Tibial artery (tissue), 4 donors: ENCODE measurements at regions not wholly inside any gene's neighbourhood (a gene's known extent, or its start where the extent isn't known, plus 50 kb on each side); places are given as distances from the start of the nearest gene placed in this dataset.

Experiments used
- DNase-seq, 2 donors: peaks; one replicate each; pipeline ENCODE4 v3.0.0-alpha.2; 2019
- H3K27ac ChIP-seq, 2 donors: fragments of 200-600 bp; sonication (generic) in 1 of 2; 1 replicate in 1 of 2; 2 replicates in 1 of 2; pipeline ENCODE4 v1.5.1; 2018 to 2019; ENCODE audit warnings: mild to moderate bottlenecking in 1 of 2
- H3K27me3 ChIP-seq, 2 donors: fragments of 200-600 bp; sonication (generic) in 1 of 2; one replicate each; pipeline versions ENCODE4 v1.5.1 to v1.6.0; 2016 to 2019
- H3K36me3 ChIP-seq, 3 donors: fragments of 200-600 bp; sonication (generic) in 2 of 3; one replicate each; pipeline ENCODE4 v1.5.1; 2016 to 2019; ENCODE audit warnings: mild to moderate bottlenecking in 2 of 3
- H3K4me1 ChIP-seq, 4 donors: fragments of 200-600 bp; sonication (generic) in 2 of 4; 1 replicate in 3 of 4; 2 replicates in 1 of 4; pipeline ENCODE4 v1.5.1; 2016 to 2019
- H3K4me3 ChIP-seq, 2 donors: fragments of 200-600 bp; sonication (generic) in 1 of 2; 1 replicate in 1 of 2; 2 replicates in 1 of 2; pipeline ENCODE4 v1.5.1; 2018 to 2019; ENCODE audit warnings: mild to moderate bottlenecking in 2 of 2
- H3K9me3 ChIP-seq, 3 donors: fragments of 200-600 bp; sonication (generic) in 1 of 3; one replicate each; pipeline ENCODE4 v1.5.1; 2016 to 2019
- intact Hi-C: fragments of 100-400 bp; cut with DNase I; formaldehyde crosslinking; loops from one replicate; pipeline ENCODE4 v1.15.0; 2023; ENCODE audit warnings: low total_unique reads
- TF ChIP-seq, protein P1 (sequence below), 2 experiments: fragments of 200-600 bp in 1 of 2; fragments of 450-650 bp in 1 of 2; IDR thresholded peaks; one replicate each; pipeline ENCODE4 v1.5.1; 2017 to 2019; ENCODE audit warnings: antibody characterized with exemption in 2 of 2, mild to moderate bottlenecking in 1 of 2, moderate library complexity in 1 of 2

DNA sequence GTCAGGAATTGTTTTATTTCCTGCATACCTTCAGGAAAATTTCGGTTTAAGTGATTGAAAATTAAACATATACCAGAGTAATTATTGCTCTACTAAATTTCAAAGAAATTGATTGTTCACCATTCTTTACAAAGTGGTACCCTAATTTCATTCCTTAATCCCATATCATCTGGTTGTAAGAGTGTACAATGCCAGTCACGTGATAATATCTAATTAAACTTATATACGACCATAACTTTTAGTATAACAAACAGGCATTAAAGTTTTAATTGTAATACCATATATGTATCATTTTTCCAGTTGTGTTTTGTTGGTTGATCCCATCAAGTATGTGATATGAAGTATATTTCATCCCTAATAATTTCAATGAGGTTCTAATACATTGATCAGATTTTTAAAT is 74.8 kb upstream of the PLSCR5 start:
- no peak for DNase-seq
- H3K27ac ChIP-seq, result no peak overlapping the region
- no peaks in the 10 kb centered on the region for H3K9me3 ChIP-seq
- TF ChIP-seq, protein P1, sequence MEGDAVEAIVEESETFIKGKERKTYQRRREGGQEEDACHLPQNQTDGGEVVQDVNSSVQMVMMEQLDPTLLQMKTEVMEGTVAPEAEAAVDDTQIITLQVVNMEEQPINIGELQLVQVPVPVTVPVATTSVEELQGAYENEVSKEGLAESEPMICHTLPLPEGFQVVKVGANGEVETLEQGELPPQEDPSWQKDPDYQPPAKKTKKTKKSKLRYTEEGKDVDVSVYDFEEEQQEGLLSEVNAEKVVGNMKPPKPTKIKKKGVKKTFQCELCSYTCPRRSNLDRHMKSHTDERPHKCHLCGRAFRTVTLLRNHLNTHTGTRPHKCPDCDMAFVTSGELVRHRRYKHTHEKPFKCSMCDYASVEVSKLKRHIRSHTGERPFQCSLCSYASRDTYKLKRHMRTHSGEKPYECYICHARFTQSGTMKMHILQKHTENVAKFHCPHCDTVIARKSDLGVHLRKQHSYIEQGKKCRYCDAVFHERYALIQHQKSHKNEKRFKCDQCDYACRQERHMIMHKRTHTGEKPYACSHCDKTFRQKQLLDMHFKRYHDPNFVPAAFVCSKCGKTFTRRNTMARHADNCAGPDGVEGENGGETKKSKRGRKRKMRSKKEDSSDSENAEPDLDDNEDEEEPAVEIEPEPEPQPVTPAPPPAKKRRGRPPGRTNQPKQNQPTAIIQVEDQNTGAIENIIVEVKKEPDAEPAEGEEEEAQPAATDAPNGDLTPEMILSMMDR (IDR thresholded peaks at IDR 0.05), result no peak
- no peaks in the 10 kb centered on the region for H3K36me3 ChIP-seq
- no peaks in the 10 kb centered on the region for H3K27me3 ChIP-seq
- no peaks in the 10 kb centered on the region for H3K4me1 ChIP-seq
- no peak overlapping the region for H3K4me3 ChIP-seq
- intact Hi-C loops, result no loop called here

DNA sequence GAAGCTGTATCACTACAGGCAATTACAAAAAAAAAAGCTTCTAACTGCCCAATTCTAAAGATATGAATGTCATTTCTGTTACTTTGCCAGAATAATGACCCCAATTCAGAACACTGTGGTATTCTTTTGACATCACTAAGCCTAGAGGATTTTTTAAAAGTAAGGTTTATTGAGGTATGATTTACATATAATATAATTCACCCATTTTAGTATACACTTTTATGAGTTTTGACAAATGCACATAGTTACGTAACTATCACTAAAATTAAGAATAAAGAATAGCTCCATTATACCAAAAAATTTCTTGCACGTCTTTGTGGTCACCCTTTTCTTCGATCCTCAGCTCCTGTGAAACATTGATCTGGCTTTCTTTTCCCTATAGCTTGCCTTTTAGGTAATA is 74.0 kb upstream of the PLSCR5 start:
- Histone ChIP-seq H3K4me1 (no peaks in the 10 kb centered on the region), H3K9me3 (no peaks in the 10 kb centered on the region), H3K27me3 (no peaks in the 10 kb centered on the region), H3K4me3 (no peak overlapping the region), H3K36me3 (no peaks in the 10 kb centered on the region), H3K27ac (no peak overlapping the region)
- TF ChIP-seq, protein P1 (IDR thresholded peaks at IDR 0.05), result no peak
- no peak for DNase-seq
- intact Hi-C loops, result no loop called here

DNA sequence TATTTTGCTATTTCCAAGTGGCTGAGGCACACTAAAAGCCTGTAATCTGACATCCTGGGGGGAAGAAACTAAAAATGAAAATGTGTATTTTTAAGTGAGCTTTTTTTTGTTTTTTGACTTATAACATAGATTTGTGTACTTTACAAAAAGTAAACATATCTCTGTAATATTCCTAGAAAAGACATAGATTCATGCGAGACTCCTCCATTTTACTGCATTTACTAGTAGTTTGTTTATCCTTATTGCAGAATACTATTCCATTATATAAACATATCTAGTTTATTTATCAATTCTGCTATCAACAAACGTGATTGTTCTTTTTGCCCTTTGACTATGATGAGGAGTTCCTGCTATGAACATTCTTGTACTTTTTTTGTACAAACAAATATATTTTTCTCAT is 67.8 kb upstream of the PLSCR5 start:
- Histone ChIP-seq H3K27me3 (no peaks in the 10 kb centered on the region), H3K4me1 (no peaks in the 10 kb centered on the region), H3K36me3 (no peaks in the 10 kb centered on the region), H3K27ac (no peak overlapping the region), H3K4me3 (no peak overlapping the region), H3K9me3 (no peaks in the 10 kb centered on the region)
- TF ChIP-seq, protein P1 (IDR thresholded peaks at IDR 0.05), result no peak
- intact Hi-C loops, result no loop called here
- DNase-seq, result no peak

DNA sequence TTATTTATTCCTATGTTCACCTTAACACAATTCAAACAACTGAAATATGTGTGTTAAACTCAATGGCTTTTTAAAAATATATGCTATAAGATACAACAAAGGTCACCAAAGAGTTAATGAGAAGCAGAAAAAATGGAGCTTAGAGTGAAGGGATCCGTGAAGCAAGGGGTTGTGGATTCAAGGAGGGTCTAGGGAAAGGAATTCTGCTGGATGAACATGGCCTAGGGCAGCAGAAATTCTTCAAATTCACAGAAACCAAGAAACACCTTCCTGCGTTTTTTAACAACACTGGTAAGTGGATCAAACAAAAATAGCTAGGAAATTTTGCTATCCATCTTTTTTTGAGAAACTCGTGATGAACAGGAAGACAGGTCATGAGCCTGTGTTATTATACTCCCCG is 59.3 kb upstream of the PLSCR5 start:
- H3K9me3 ChIP-seq, result peaks cover 0 to 4% (median 0%) of the 10 kb centered on the region in 3 donors
- H3K36me3 ChIP-seq, result no peaks in the 10 kb centered on the region
- no peak for DNase-seq
- no peak overlapping the region for H3K27ac ChIP-seq
- no peak overlapping the region for H3K4me3 ChIP-seq
- H3K27me3 ChIP-seq, result no peaks in the 10 kb centered on the region
- TF ChIP-seq, protein P1 (IDR thresholded peaks at IDR 0.05), result no peak
- H3K4me1 ChIP-seq, result no peaks in the 10 kb centered on the region
- intact Hi-C loops, result no loop called here

DNA sequence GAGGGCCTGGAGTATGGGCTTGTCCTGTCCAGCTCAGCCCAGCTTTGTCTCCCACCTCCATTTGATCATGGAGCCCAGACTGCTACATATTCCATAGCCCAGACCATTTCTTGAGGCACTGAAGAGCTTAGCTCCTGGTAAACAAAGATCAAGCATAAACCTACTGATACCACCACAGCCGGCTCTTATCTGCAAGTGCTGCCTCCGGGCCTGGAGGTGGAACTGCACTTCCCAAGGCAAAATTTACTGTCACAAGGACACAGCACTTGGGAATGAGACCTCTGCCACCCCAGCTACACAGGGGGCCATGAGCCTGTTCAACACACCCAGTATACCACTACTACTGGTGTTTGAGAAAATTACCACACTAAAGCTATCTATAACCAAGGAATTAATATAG is 53.7 kb upstream of the PLSCR5 start:
- TF ChIP-seq, protein P1 (IDR thresholded peaks at IDR 0.05), result no peak
- no peaks in the 10 kb centered on the region for H3K4me1 ChIP-seq
- no peak overlapping the region for H3K27ac ChIP-seq
- H3K4me3 ChIP-seq, result no peak overlapping the region
- intact Hi-C loops, result no loop called here
- DNase-seq, result no peak
- H3K36me3 ChIP-seq, result no peaks in the 10 kb centered on the region
- H3K9me3 ChIP-seq, result peaks cover 0 to 4% (median 3%) of the 10 kb centered on the region in 3 donors
- no peaks in the 10 kb centered on the region for H3K27me3 ChIP-seq

DNA sequence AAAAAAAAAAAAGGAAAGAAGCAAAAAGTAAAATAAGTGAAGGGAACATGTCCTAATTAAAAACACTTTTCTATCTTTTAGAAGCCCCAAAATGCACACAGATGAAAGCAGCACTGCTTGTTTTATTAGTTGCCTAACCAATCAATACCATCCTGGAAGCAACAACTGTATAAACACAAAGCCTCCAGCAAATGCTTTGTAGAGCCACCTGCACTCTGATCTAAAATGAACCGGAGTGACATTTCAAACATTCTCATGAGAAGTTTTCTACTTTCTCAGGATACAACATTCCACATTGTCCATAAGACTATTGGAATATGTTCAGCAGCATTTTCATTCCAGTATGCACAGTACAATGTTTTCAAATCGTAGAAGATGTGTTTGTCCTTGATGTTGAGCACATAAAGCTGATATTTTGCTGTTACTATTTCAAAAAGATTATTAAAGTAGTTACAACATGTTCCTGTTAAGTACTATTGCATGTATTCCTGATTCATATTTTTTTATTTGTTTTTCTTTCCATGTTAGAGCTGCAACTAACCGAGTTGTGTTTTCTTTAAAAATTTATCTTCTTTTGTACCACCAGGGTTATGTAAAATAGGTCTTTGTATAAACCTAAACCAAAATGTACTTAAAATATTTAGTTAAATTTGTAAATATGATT is 50.3 kb upstream of the PLSCR5 start:
- peaks cover 0 to 4% (median 3%) of the 10 kb centered on the region in 3 donors for H3K9me3 ChIP-seq
- TF ChIP-seq, protein P1 (IDR thresholded peaks at IDR 0.05), result no peak
- intact Hi-C loops, result no loop called here
- H3K4me3 ChIP-seq, result no peak overlapping the region
- H3K36me3 ChIP-seq, result no peaks in the 10 kb centered on the region
- peaks cover 0 to 10% (median 2%) of the 10 kb centered on the region in 4 donors for H3K4me1 ChIP-seq
- no peak for DNase-seq
- H3K27me3 ChIP-seq, result no peaks in the 10 kb centered on the region
- H3K27ac ChIP-seq, result no peak overlapping the region
